ENCODE measurements at regions not wholly inside any gene's neighbourhood (a gene's known extent, or its start where the extent isn't known, plus 50 kb on each side); places are given as distances from the start of the nearest gene placed in this dataset.

GRCh38 chr15:98203872-98204660 is 243.6 kb downstream of the ARRDC4 start:
- DNase-seq, result no peak

GRCh38 chr15:98207928-98208327 is 247.4 kb downstream of the ARRDC4 start:
- no peak for DNase-seq

GRCh38 chr15:98213346-98213979 is 253.0 kb downstream of the ARRDC4 start:
- DNase-seq, result no peak

- DNase-seq, result no peak
These were observed 255.7 kb downstream of the ARRDC4 start for GRCh38 chr15:98216166-98216565.

- no peak for DNase-seq
These were observed 256.9 kb downstream of the ARRDC4 start for GRCh38 chr15:98217356-98217755.

GRCh38 chr15:98221144-98221543 is 260.6 kb downstream of the ARRDC4 start:
- DNase-seq, result no peak

- no peak for DNase-seq
These were observed 261.1 kb downstream of the ARRDC4 start for GRCh38 chr15:98221577-98221976.

GRCh38 chr15:98226149-98226548 is 265.6 kb downstream of the ARRDC4 start:
- DNase-seq, result no peak

- DNase-seq, result no peak
These were observed 266.1 kb downstream of the ARRDC4 start for GRCh38 chr15:98226578-98226977.

- DNase-seq, result no peak
These were observed 268.3 kb downstream of the ARRDC4 start for GRCh38 chr15:98228846-98229245.

- DNase-seq, result no peak
These were observed 270.5 kb downstream of the ARRDC4 start for GRCh38 chr15:98230975-98231374.

- no peak for DNase-seq
These were observed 271.4 kb downstream of the ARRDC4 start for GRCh38 chr15:98231696-98232440.

GRCh38 chr15:98232761-98233160 is 272.3 kb downstream of the ARRDC4 start:
- no peak for DNase-seq

- DNase-seq, result no peak
These were observed 273.4 kb downstream of the ARRDC4 start for GRCh38 chr15:98233873-98234272.

- no peak for DNase-seq
These were observed 279.8 kb downstream of the ARRDC4 start for GRCh38 chr15:98240303-98240702.

GRCh38 chr15:98241032-98241554 is 280.6 kb downstream of the ARRDC4 start:
- no peak for DNase-seq

GRCh38 chr15:98257290-98257689 is 296.8 kb downstream of the ARRDC4 start:
- no peak for DNase-seq

GRCh38 chr15:98263787-98264186 is 303.3 kb downstream of the ARRDC4 start:
- no peak for DNase-seq

GRCh38 chr15:98266295-98266694 is 305.8 kb downstream of the ARRDC4 start:
- DNase-seq, result no peak

- no peak for DNase-seq
These were observed 307.7 kb downstream of the ARRDC4 start for GRCh38 chr15:98268163-98268562.

GRCh38 chr15:98272625-98273024 is 312.1 kb downstream of the ARRDC4 start:
- no peak for DNase-seq

- DNase-seq, result no peak
These were observed 315.5 kb downstream of the ARRDC4 start for GRCh38 chr15:98276018-98276417.

GRCh38 chr15:98277602-98278001 is 317.1 kb downstream of the ARRDC4 start:
- no peak for DNase-seq
